HL-60 (cell line): ENCODE measurements at regions not wholly inside any gene's neighbourhood (a gene's known extent, or its start where the extent isn't known, plus 50 kb on each side); places are given as distances from the start of the nearest gene placed in this dataset.

ENCODE experiments used
- GABPA ChIP-seq: IDR thresholded peaks from 2 replicates; pipeline ENCODE4 v1.6.1; 2012; ENCODE audit warnings: low read depth
- POLR2AphosphoS5 ChIP-seq: IDR thresholded peaks from 2 replicates; pipeline ENCODE4 v1.6.1; 2012; ENCODE audit warnings: low read depth
- REST ChIP-seq: IDR thresholded peaks from 2 replicates; pipeline ENCODE4 v1.6.1; 2012; ENCODE audit warnings: low read depth; ENCODE audit not compliant: insufficient replicate concordance
- TF ChIP-seq, protein P1 (sequence below): IDR thresholded peaks from one replicate; pipeline ENCODE4 v1.5.1; 2011; ENCODE audit warnings: low read length, control low read depth, inconsistent platforms; ENCODE audit not compliant: insufficient read depth

GRCh38 chr5:163318707-163319106 lies 118.7 kb upstream of the CCNG1 start:
- TF ChIP-seq, protein P1, sequence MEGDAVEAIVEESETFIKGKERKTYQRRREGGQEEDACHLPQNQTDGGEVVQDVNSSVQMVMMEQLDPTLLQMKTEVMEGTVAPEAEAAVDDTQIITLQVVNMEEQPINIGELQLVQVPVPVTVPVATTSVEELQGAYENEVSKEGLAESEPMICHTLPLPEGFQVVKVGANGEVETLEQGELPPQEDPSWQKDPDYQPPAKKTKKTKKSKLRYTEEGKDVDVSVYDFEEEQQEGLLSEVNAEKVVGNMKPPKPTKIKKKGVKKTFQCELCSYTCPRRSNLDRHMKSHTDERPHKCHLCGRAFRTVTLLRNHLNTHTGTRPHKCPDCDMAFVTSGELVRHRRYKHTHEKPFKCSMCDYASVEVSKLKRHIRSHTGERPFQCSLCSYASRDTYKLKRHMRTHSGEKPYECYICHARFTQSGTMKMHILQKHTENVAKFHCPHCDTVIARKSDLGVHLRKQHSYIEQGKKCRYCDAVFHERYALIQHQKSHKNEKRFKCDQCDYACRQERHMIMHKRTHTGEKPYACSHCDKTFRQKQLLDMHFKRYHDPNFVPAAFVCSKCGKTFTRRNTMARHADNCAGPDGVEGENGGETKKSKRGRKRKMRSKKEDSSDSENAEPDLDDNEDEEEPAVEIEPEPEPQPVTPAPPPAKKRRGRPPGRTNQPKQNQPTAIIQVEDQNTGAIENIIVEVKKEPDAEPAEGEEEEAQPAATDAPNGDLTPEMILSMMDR: no peak
- TF ChIP-seq GABPA (no peak), REST (no peak), POLR2AphosphoS5 (no peak)
